BLaER1 (cell line): ENCODE measurements at regions not wholly inside any gene's neighbourhood (a gene's known extent, or its start where the extent isn't known, plus 50 kb on each side); places are given as distances from the start of the nearest gene placed in this dataset.

ENCODE experiments used
- H3K27ac ChIP-seq: shearing (Covaris generic); formaldehyde crosslinking; 2 replicates; pipeline ENCODE4 v1.8.1; 2022
- H3K27me3 ChIP-seq: shearing (Covaris generic); formaldehyde crosslinking; 2 replicates; pipeline ENCODE4 v1.8.1; 2022
- H3K36me3 ChIP-seq: shearing (Covaris generic); formaldehyde crosslinking; 2 replicates; pipeline ENCODE4 v1.8.1; 2022
- H3K4me1 ChIP-seq: shearing (Covaris generic); formaldehyde crosslinking; 2 replicates; pipeline ENCODE4 v1.8.1; 2022
- H3K4me2 ChIP-seq: shearing (Covaris generic); formaldehyde crosslinking; 2 replicates; pipeline ENCODE4 v1.8.1; 2022
- H3K4me3 ChIP-seq: shearing (Covaris generic); formaldehyde crosslinking; 2 replicates; pipeline ENCODE4 v1.8.1; 2022
- H3K9ac ChIP-seq: shearing (Covaris generic); formaldehyde crosslinking; 2 replicates; pipeline ENCODE4 v1.8.1; 2022
- H3K9me3 ChIP-seq: shearing (Covaris generic); formaldehyde crosslinking; 2 replicates; pipeline ENCODE4 v1.8.1; 2022
- H4K20me1 ChIP-seq: shearing (Covaris generic); formaldehyde crosslinking; 2 replicates; pipeline ENCODE4 v1.8.1; 2022
- Cebpa-rat ChIP-seq: shearing (Covaris generic); IDR thresholded peaks from 2 replicates; pipeline ENCODE4 v1.8.1; 2022

DNA sequence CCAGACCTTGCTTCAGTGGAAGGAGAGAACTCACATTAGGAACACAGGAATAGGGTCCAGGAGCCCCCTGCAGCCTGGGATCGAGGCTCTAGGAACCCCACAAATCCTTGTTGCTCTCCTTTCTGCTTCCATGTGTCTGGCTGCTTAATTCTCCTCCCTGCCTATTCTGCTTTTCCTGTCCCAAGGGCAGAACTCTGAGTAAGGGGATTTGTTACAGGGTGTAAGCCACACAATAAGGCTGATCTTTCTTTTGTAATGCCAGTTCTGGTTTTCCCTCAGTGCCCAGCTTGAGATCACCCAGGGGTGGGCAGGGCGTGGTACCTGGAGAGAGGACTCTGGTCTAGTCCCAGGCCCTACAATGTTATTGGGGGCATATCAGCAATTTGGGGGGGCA is 119.6 kb upstream of the MGAT5 start:
- Histone ChIP-seq H3K36me3 (peaks cover 67% of the 10 kb centered on the region), H3K4me3 (no peak overlapping the region), H3K4me2 (peak overlapping the region; percentile 94), H3K27ac (0 out of 2 replicates have a peak overlapping the region, but pooled peaks have one; percentile 35), H3K9me3 (peaks cover 18% of the 10 kb centered on the region), H4K20me1 (peaks cover 100% of the 10 kb centered on the region), H3K27me3 (no peaks in the 10 kb centered on the region), H3K4me1 (peaks cover 83% of the 10 kb centered on the region), H3K9ac (no peak overlapping the region)
- TF ChIP-seq Cebpa-rat = no peak

DNA sequence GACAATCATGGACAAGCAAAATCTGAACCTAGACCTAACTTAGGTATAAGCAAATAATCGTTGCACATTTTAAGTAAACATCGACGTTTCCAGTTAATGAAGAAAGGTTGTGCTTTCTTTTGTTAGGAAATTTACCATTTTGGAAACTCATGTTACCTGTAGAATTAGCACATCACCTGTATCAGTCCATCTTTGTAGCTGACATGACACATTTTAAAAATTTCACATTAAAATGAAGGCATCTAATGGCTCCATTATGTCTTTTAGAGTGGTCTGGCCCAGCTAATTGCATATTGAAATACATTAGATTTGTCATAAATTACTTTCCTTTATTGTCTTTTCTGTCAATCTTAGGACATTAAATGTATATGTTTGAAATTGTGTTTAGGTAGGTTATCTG is 119.0 kb upstream of the MGAT5 start:
- peaks cover 89% of the 10 kb centered on the region for H3K4me1 ChIP-seq
- no peaks in the 10 kb centered on the region for H3K27me3 ChIP-seq
- peaks cover 13% of the 10 kb centered on the region; the same call in 1 of the 2 replicates for H3K9me3 ChIP-seq
- no peak for TF ChIP-seq Cebpa-rat
- no peak overlapping the region for H3K9ac ChIP-seq
- peaks cover 68% of the 10 kb centered on the region for H3K36me3 ChIP-seq
- H3K4me2 ChIP-seq = peak overlapping the region; percentile 94
- peaks cover 100% of the 10 kb centered on the region for H4K20me1 ChIP-seq
- H3K4me3 ChIP-seq = no peak overlapping the region
- H3K27ac ChIP-seq = no peak overlapping the region

DNA sequence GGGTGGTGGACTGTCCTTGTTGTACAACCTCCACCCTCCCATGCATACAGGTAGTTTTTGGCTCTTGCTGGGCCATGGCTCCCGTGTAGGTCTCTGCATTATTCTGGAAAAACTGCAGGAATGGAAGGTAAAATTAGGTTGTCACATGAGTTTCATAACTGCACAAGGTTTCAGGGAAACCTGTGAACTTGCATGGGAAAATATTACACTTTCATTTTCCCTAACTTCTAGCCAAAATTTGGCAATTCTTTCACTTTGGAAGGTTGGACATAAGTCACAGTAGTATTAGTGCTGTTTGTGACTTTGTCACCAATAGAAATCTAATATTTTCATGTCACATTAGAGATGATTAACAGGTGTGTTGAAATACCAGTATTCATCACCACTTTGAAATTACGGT is 118.1 kb upstream of the MGAT5 start:
- Histone ChIP-seq H3K9ac (no peak overlapping the region), H3K9me3 (0 out of 2 replicates have a peak, but pooled peaks cover 4% of the 10 kb centered on the region), H3K36me3 (peaks cover 68% of the 10 kb centered on the region), H3K4me1 (peaks cover 98% of the 10 kb centered on the region), H4K20me1 (peaks cover 100% of the 10 kb centered on the region), H3K27ac (no peak overlapping the region), H3K27me3 (no peaks in the 10 kb centered on the region), H3K4me2 (peak overlapping the region; percentile 94), H3K4me3 (no peak overlapping the region)
- TF ChIP-seq Cebpa-rat = no peak

DNA sequence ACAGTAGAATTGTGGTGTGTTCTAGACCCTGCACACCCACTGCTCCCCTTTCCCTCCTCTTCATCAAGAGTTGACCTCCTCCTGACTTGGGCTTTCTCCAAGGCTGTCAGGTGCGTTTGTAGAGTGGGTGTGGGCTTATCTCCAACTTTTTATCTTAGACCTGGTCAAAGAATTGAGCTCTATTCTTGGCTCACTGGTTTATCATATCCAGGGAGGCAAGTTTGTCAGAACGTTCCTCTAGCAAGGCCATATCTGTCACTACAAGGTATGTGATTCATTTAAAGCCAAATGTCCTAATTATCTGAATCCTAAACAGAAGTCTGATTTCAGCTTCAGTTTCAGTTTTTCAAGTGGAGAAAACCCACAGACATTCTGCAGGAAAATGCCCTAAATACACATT is 117.1 kb upstream of the MGAT5 start:
- no peak for TF ChIP-seq Cebpa-rat
- H3K9me3 ChIP-seq = no peaks in the 10 kb centered on the region
- peaks cover 99% of the 10 kb centered on the region for H4K20me1 ChIP-seq
- H3K4me1 ChIP-seq = peaks cover 98% of the 10 kb centered on the region
- no peaks in the 10 kb centered on the region for H3K27me3 ChIP-seq
- H3K4me2 ChIP-seq = peak overlapping the region; percentile 94
- peak overlapping the region; percentile 40 for H3K4me3 ChIP-seq
- peak overlapping the region; percentile 46 for H3K9ac ChIP-seq
- H3K27ac ChIP-seq = peak overlapping the region; percentile 59
- H3K36me3 ChIP-seq = peaks cover 66% of the 10 kb centered on the region

DNA sequence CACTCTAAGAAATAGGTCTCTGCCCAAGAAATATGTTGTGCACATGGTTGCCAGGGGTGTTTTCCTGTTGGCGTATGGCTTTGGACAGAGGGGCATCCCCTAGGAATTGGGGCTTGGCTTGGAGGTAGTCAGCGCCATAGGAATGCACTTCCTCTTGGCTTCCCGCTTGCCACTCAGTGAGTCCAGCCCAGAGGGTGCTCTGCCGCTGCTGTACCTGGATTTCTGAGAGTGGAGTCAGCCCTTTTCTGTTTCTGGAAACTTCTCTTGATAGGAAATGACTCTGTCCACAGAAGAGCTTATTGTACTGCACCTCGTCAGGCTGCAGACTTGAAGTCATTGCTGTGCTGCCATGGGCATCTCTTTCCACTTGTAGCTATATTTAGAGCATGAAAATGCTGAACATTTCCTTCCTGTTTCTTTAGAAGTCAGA is 116.7 kb upstream of the MGAT5 start:
- H3K9ac ChIP-seq = peak overlapping the region; percentile 46
- H3K4me2 ChIP-seq = peak overlapping the region; percentile 94
- H3K4me1 ChIP-seq = peaks cover 98% of the 10 kb centered on the region
- peaks cover 66% of the 10 kb centered on the region for H3K36me3 ChIP-seq
- no peak for TF ChIP-seq Cebpa-rat
- H3K4me3 ChIP-seq = peak overlapping the region; percentile 40
- H3K27ac ChIP-seq = peak overlapping the region; percentile 59
- peaks cover 99% of the 10 kb centered on the region for H4K20me1 ChIP-seq
- H3K9me3 ChIP-seq = no peaks in the 10 kb centered on the region
- H3K27me3 ChIP-seq = no peaks in the 10 kb centered on the region

DNA sequence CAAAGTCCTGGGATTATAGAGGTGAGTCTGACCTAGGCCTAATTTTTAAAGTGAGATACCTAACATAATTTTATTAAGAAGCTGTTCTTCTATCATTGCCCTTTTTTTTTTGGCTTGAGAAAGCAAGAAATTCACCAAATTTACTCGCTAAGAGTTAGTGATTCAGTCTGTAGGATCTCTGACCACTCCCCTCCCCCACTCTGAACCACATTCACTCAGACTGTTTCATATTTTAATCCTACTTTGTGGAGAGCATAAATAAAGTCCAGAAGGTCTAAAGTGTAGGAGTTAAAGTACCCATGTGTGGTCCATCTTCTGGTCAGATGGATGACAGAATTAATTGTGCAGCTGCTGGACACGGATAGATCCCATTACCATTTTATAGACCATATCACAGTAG is 115.8 kb upstream of the MGAT5 start:
- Histone ChIP-seq H3K36me3 (peaks cover 67% of the 10 kb centered on the region), H3K27ac (no peak overlapping the region), H3K9me3 (no peaks in the 10 kb centered on the region), H3K4me3 (no peak overlapping the region), H3K27me3 (no peaks in the 10 kb centered on the region), H3K4me1 (peaks cover 94% of the 10 kb centered on the region), H3K9ac (no peak overlapping the region), H4K20me1 (peaks cover 99% of the 10 kb centered on the region), H3K4me2 (peak overlapping the region; percentile 94)
- TF ChIP-seq Cebpa-rat = no peak

DNA sequence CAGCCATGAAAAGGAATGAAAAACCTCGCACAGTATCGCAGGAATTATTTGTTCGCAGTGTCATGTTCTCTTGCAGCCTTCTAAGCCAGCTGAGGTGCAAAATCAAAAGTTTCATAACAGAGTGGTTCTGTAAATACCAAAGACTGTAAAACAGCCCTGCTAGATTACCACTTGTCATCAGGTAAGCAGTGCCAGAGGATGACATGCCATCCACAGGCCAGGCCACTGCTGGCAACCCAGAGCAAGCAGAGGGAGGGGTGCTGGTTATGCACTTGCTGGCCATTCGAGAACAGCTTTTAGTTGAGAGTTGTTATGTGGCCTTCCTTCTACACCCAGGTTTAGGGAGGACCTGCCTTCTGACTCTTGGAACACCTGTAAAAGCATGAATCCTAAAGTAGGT is 114.3 kb upstream of the MGAT5 start:
- H3K36me3 ChIP-seq = peaks cover 67% of the 10 kb centered on the region
- no peak for TF ChIP-seq Cebpa-rat
- no peaks in the 10 kb centered on the region for H3K9me3 ChIP-seq
- no peak overlapping the region for H3K9ac ChIP-seq
- peaks cover 89% of the 10 kb centered on the region for H3K4me1 ChIP-seq
- H3K4me2 ChIP-seq = peak overlapping the region; percentile 9; the same call in 1 of the 2 replicates
- no peaks in the 10 kb centered on the region for H3K27me3 ChIP-seq
- H3K27ac ChIP-seq = peak overlapping the region; percentile 11
- H3K4me3 ChIP-seq = no peak overlapping the region
- peaks cover 99% of the 10 kb centered on the region for H4K20me1 ChIP-seq

DNA sequence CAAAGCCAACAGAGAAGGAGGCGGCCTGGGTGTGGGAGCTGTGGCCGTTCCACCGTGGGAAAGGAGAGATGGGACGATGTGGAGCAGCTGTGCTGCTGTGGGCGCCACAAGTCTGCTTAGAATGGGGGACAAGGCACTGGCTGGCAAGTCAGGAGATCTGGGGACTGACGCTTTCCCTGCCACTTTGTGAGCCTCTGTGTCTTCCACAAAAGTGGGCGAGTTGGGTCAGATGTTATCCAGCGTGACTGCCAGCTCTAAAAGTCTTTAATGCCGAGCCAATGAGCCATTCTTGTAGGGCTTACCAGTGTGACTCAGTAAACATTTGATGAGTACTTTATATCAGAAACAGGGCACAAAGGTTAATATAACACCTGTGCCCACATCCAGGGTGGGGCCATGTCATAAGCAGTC is 113.6 kb upstream of the MGAT5 start:
- Histone ChIP-seq H3K27ac (peak overlapping the region; percentile 11), H3K9me3 (no peaks in the 10 kb centered on the region), H4K20me1 (peaks cover 99% of the 10 kb centered on the region), H3K4me2 (peak overlapping the region; percentile 9; the same call in 1 of the 2 replicates), H3K9ac (no peak overlapping the region), H3K4me3 (no peak overlapping the region), H3K4me1 (peaks cover 84% of the 10 kb centered on the region), H3K27me3 (no peaks in the 10 kb centered on the region), H3K36me3 (peaks cover 68% of the 10 kb centered on the region)
- TF ChIP-seq Cebpa-rat = no peak

DNA sequence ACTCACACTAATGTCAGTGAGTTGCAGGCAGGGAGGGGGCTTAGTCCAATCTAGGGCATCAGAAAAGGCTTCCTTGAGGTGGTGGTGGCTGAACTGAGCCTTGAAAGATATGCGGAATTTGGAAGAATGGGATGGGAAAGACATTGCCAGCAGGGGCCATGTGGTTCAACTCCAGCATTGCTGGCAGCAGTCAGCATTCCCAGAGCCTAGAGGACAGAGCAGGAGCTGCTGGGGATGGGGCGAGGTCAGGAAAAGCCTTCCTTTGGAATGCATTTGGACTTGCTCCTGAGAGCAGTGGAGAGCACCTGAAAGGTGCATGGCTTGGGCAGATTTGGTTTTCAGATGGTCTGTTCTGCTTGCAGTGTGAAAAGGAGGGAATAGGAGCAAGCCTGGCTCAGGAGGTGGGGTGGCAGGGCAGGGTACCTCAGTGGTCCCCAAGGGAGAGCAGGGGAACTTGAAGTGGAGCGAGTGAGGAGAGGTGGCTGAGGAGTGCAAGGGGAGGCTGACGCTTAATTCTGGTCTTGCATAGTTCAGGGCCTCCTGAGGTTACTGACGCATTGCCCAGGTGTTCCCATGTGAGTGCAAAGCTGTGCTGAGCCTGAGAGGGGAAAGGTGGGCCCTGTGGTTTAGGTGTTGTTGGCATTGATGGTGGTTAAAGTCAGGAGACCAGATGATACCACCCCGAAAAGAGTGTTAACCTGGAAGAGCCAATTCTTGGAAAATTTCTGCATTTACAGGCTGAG is 112.1 kb upstream of the MGAT5 start:
- H3K4me2 ChIP-seq = peak overlapping the region; percentile 20; the same call in 1 of the 2 replicates
- H4K20me1 ChIP-seq = peaks cover 99% of the 10 kb centered on the region
- 0 out of 2 replicates have a peak overlapping the region, but pooled peaks have one; percentile 11 for H3K27ac ChIP-seq
- H3K36me3 ChIP-seq = peaks cover 74% of the 10 kb centered on the region
- H3K27me3 ChIP-seq = no peaks in the 10 kb centered on the region
- no peaks in the 10 kb centered on the region for H3K9me3 ChIP-seq
- no peak for TF ChIP-seq Cebpa-rat
- no peak overlapping the region for H3K9ac ChIP-seq
- H3K4me1 ChIP-seq = peaks cover 74% of the 10 kb centered on the region
- H3K4me3 ChIP-seq = no peak overlapping the region

DNA sequence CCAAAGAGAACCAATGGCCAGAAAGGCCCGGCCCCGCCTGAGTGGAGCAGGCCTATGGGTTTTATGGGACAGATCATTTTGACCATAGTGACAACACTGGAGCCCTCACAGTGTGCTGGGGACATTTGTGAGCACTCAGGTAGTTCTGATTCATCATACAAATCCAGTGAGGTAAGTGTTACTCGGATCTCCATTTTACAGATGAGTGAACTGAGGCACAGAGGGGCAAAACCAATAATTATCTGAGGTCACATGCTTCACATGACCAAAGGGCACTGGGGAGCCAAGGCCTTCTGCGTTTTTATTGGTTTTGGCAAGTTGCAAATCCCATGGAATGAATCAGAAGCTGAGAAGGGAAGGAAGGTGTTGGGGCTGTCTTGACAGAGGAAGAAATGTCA is 111.5 kb upstream of the MGAT5 start:
- H3K4me1 ChIP-seq = peaks cover 69% of the 10 kb centered on the region
- H3K9ac ChIP-seq = no peak overlapping the region
- 0 out of 2 replicates have a peak overlapping the region, but pooled peaks have one; percentile 11 for H3K27ac ChIP-seq
- peak overlapping the region; percentile 20; the same call in 1 of the 2 replicates for H3K4me2 ChIP-seq
- H3K36me3 ChIP-seq = peaks cover 74% of the 10 kb centered on the region
- H3K9me3 ChIP-seq = no peaks in the 10 kb centered on the region
- no peak for TF ChIP-seq Cebpa-rat
- no peaks in the 10 kb centered on the region for H3K27me3 ChIP-seq
- peaks cover 99% of the 10 kb centered on the region for H4K20me1 ChIP-seq
- no peak overlapping the region for H3K4me3 ChIP-seq
